ENCODE measurements at regions not wholly inside any gene's neighbourhood (a gene's known extent, or its start where the extent isn't known, plus 50 kb on each side); places are given as distances from the start of the nearest gene placed in this dataset.

DNA sequence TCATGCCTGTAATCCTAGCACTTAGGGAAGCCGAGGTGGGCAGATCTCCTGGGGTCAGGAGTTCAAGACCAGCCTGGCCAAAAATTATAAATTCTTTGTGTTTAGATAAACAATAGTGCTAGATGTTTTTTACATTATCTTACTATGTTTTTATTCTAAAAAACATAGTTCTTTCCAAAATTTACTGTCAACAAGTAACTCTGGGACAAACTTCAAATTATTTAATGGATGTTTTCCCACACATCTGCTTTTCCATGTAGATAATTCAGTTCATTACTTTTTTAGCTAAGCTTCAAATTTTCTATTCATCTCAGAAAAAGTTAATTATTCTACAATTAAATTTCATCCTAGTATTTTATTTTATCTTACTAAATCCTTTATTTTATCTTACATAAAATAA lies 596.2 kb upstream of the LRRC4C start:
- intact Hi-C loops (cut with DNase I) = no loop called here
- DNase-seq = no peak
- Histone ChIP-seq H3K4me3 (no peak overlapping the region), H3K27me3 (no peaks in the 10 kb centered on the region), H3K4me1 (no peaks in the 10 kb centered on the region), H3K36me3 (no peaks in the 10 kb centered on the region), H3K27ac (no peak overlapping the region), H3K9me3 (no peaks in the 10 kb centered on the region)
- TF ChIP-seq, protein P1, sequence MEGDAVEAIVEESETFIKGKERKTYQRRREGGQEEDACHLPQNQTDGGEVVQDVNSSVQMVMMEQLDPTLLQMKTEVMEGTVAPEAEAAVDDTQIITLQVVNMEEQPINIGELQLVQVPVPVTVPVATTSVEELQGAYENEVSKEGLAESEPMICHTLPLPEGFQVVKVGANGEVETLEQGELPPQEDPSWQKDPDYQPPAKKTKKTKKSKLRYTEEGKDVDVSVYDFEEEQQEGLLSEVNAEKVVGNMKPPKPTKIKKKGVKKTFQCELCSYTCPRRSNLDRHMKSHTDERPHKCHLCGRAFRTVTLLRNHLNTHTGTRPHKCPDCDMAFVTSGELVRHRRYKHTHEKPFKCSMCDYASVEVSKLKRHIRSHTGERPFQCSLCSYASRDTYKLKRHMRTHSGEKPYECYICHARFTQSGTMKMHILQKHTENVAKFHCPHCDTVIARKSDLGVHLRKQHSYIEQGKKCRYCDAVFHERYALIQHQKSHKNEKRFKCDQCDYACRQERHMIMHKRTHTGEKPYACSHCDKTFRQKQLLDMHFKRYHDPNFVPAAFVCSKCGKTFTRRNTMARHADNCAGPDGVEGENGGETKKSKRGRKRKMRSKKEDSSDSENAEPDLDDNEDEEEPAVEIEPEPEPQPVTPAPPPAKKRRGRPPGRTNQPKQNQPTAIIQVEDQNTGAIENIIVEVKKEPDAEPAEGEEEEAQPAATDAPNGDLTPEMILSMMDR (IDR thresholded peaks at IDR 0.05) = no peak
- TF ChIP-seq POLR2A (IDR thresholded peaks at IDR 0.05) = no peak
- WGBS, 2 donors = 33 to 59% methylated on average over 1 of the region's 1 CpG

DNA sequence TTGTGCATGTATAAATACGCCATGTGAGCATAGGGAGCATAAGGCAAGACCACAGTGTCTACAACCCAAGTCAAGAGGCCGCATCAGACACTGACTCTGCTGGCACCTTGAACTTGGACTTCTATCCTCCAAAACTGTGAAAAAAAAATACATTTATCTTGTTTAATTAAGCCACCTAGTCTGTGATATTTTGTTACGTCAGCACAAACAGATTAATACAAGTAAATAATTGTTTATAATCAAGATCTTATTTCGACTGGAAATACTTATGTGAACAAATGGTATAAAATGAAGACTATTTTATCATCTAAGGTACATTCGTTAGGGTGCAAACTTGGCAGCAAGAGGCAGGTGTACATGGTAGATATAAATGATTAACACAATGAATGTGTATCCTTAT lies 599.3 kb upstream of the LRRC4C start:
- intact Hi-C loops (cut with DNase I) = no loop called here

DNA sequence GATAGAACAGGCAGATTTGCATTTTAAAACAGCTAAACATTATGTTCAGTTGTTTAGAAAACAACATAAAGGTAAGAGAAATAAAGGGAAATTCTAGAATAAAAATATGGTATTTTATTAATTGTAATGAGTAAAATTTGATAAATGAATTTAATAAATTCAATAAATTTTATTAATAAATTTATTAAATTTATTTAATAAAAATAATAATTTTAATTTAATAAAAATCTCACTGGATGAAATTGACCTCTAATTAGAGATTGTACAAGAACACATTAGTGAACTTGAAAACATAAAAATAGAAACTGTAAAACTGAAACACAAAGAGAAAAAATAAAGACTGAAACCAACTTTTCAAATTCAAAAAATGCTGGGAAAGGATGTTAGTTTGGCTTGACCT lies 605.7 kb upstream of the LRRC4C start:
- Histone ChIP-seq H3K36me3 (no peaks in the 10 kb centered on the region), H3K27me3 (no peaks in the 10 kb centered on the region), H3K4me1 (no peaks in the 10 kb centered on the region), H3K4me3 (no peak overlapping the region), H3K9me3 (peaks cover 0 to 15% (median 7%) of the 10 kb centered on the region in 3 donors), H3K27ac (no peak overlapping the region)
- DNase-seq = no peak
- intact Hi-C loops (cut with DNase I) = no loop called here
- TF ChIP-seq POLR2A (IDR thresholded peaks at IDR 0.05) = no peak
- TF ChIP-seq, protein P1 (IDR thresholded peaks at IDR 0.05) = no peak

More for the DNA sequence above, 599.3 kb upstream of the LRRC4C start:
- TF ChIP-seq POLR2A (IDR thresholded peaks at IDR 0.05) = no peak
- Histone ChIP-seq H3K9me3 (no peaks in the 10 kb centered on the region), H3K4me1 (no peaks in the 10 kb centered on the region), H3K27me3 (no peaks in the 10 kb centered on the region), H3K4me3 (no peak overlapping the region), H3K36me3 (no peaks in the 10 kb centered on the region), H3K27ac (no peak overlapping the region)
- WGBS, 2 donors = 65 to 69% methylated on average over 5 of the region's 5 CpGs
- no peak for DNase-seq

- intact Hi-C loops (cut with DNase I) = no loop called here
- Histone ChIP-seq H3K27ac (no peak overlapping the region), H3K27me3 (no peaks in the 10 kb centered on the region), H3K36me3 (no peaks in the 10 kb centered on the region), H3K9me3 (peaks cover 0 to 15% (median 12%) of the 10 kb centered on the region in 3 donors), H3K4me3 (no peak overlapping the region), H3K4me1 (no peaks in the 10 kb centered on the region)
- DNase-seq = no peak
- TF ChIP-seq, protein P1 (IDR thresholded peaks at IDR 0.05) = no peak
- no peak for TF ChIP-seq POLR2A (IDR thresholded peaks at IDR 0.05)
- WGBS, 2 donors = 65 to 81% methylated on average over 4 to 11 of the region's 15 CpGs
Observed at GRCh38 chr11:42066113-42066512, 606.7 kb upstream of the LRRC4C start.

GRCh38 chr11:42074306-42074705 lies 614.9 kb upstream of the LRRC4C start:
- peaks cover 0 to 5% (median 3%) of the 10 kb centered on the region in 3 donors for H3K9me3 ChIP-seq
- intact Hi-C loops (cut with DNase I) = no loop called here
- no peaks in the 10 kb centered on the region for H3K4me1 ChIP-seq

More at GRCh38 chr11:42074306-42074705, 614.9 kb upstream of the LRRC4C start:
- Histone ChIP-seq H3K36me3 (no peaks in the 10 kb centered on the region), H3K27me3 (no peaks in the 10 kb centered on the region), H3K4me3 (no peak overlapping the region), H3K27ac (no peak overlapping the region)
- DNase-seq = no peak
- TF ChIP-seq, protein P1 (IDR thresholded peaks at IDR 0.05) = no peak
- TF ChIP-seq POLR2A (IDR thresholded peaks at IDR 0.05) = no peak

Measured in esophagus squamous epithelium (tissue), 5 donors.